Kidney (tissue), 13 donors: ENCODE measurements at regions not wholly inside any gene's neighbourhood (a gene's known extent, or its start where the extent isn't known, plus 50 kb on each side); places are given as distances from the start of the nearest gene placed in this dataset.
A peak's percentile ranks its signal among the peaks of the same experiment; 100 is the strongest.

Experiments used
- DNase-seq, 5 donors: peaks; one replicate each; pipeline ENCODE4 v3.0.0-alpha.2; 2013 to 2020
- FAIRE-seq: peaks from 2 replicates; lab custom pipeline; 2012; peaks lifted over from hg19 to GRCh38; lab: Jason Lieb, UNC
- H3K27ac ChIP-seq, 2 donors: one replicate each; pipeline ENCODE4 v1.7.0; 2013; ENCODE audit warnings: low read depth in 2 of 2, low read length in 2 of 2, inconsistent platforms in 1 of 2
- H3K27me3 ChIP-seq: one replicate; pipeline ENCODE4 v1.7.1; 2013; ENCODE audit warnings: low read length, inconsistent platforms; ENCODE audit not compliant: control insufficient read depth, insufficient read depth
- H3K36me3 ChIP-seq, 3 donors: one replicate each; pipeline versions ENCODE4 v1.7.0 to v1.7.1; 2013; ENCODE audit warnings: low read length in 3 of 3, control low read depth in 1 of 3, inconsistent platforms in 1 of 3; ENCODE audit not compliant: insufficient read depth in 3 of 3, control insufficient read depth in 2 of 3
- H3K4me1 ChIP-seq, 3 donors: one replicate each; pipeline versions ENCODE4 v1.7.0 to v1.7.1; 2013; ENCODE audit warnings: low read length in 3 of 3, inconsistent platforms in 1 of 3, low read depth in 1 of 3; ENCODE audit not compliant: control insufficient read depth in 2 of 3, insufficient read depth in 2 of 3
- H3K4me3 ChIP-seq, 3 donors: one replicate each; pipeline versions ENCODE4 v1.7.0 to v1.8.1; 2013; ENCODE audit warnings: low read length in 3 of 3, control low read depth in 1 of 3, inconsistent platforms in 1 of 3
- H3K9ac ChIP-seq, 3 donors: one replicate each; pipeline versions ENCODE4 v1.7.0 to v1.7.1; 2013; ENCODE audit warnings: low read length in 3 of 3, control low read depth in 1 of 3, inconsistent platforms in 1 of 3
- H3K9me3 ChIP-seq, 3 donors: one replicate each; pipeline versions ENCODE4 v1.7.0 to v1.7.1; 2013; ENCODE audit warnings: low read length in 3 of 3, control low read depth in 1 of 3, inconsistent platforms in 1 of 3; ENCODE audit not compliant: control insufficient read depth in 2 of 3, insufficient read depth in 1 of 3
- CTCF ChIP-seq: IDR thresholded peaks from 3 replicates; pipeline ENCODE4 v1.5.1; 2012; ENCODE audit warnings: mild to moderate bottlenecking, moderate library complexity, borderline replicate concordance; ENCODE audit not compliant: insufficient read depth; ENCODE audit errors: extremely low read depth
- intact Hi-C: fragments of 100-400 bp; cut with DNase I; formaldehyde crosslinking; loops from one replicate; pipeline ENCODE4 v1.11.1; 2022
- donor health status: control.
- donor health status: control.
- donor health status: control.
- donor health status: control.
- donor health status: control.
- donor health status: DM: yes; HTN: yes; CAD: no.
- donor health status: Normal renal cell carcinoma (clear cell type).

DNA sequence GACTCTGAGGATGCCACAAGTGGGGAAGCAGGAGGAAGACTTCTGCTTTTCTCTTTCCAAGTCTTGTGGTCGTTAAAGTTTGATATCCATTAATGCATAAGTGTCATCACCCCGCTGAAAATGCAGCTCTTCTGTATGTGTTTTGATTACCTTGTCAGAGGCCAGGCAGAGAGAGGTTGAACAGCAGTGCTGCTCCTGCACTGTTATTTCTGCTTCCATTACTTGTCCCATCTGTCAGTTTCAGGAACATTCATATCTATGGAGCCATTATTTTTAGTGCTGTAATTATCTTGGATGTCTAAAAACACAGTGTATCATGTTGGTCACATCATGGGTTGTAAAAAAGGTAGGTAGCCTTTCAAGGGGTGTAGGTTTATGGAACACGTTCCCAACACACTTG, 62.0 kb upstream of the ESX1 start:
- Histone ChIP-seq H3K27ac (no peak overlapping the region), H3K9ac (no peak overlapping the region), H3K27me3 (no peaks in the 10 kb centered on the region), H3K4me1 (no peaks in the 10 kb centered on the region), H3K9me3 (no peaks in the 10 kb centered on the region), H3K4me3 (no peak overlapping the region), H3K36me3 (no peaks in the 10 kb centered on the region)
- FAIRE-seq: no peak
- TF ChIP-seq CTCF: no peak
- no peak for DNase-seq
- intact Hi-C loops: no loop called here

- no peak for TF ChIP-seq CTCF
- no peaks in the 10 kb centered on the region for H3K27me3 ChIP-seq
Measured at GRCh38 chrX:104315555-104315954, 60.8 kb upstream of the ESX1 start.

GRCh38 chrX:104310657-104311254, 56.0 kb upstream of the ESX1 start:
- H3K4me3 ChIP-seq: no peak overlapping the region
- H3K27me3 ChIP-seq: no peaks in the 10 kb centered on the region
- H3K9ac ChIP-seq: no peak overlapping the region
- no peaks in the 10 kb centered on the region for H3K9me3 ChIP-seq
- DNase-seq: no peak
- no peak for FAIRE-seq
- no peak for TF ChIP-seq CTCF
- no peak overlapping the region for H3K27ac ChIP-seq
- intact Hi-C loops: no loop called here
- no peaks in the 10 kb centered on the region for H3K4me1 ChIP-seq
- no peaks in the 10 kb centered on the region for H3K36me3 ChIP-seq

More at GRCh38 chrX:104315555-104315954, 60.8 kb upstream of the ESX1 start:
- Histone ChIP-seq H3K9me3 (no peaks in the 10 kb centered on the region), H3K36me3 (no peaks in the 10 kb centered on the region), H3K9ac (no peak overlapping the region), H3K4me3 (no peak overlapping the region), H3K4me1 (no peaks in the 10 kb centered on the region), H3K27ac (no peak overlapping the region)
- no peak for DNase-seq
- intact Hi-C loops: no loop called here
- no peak for FAIRE-seq

DNA sequence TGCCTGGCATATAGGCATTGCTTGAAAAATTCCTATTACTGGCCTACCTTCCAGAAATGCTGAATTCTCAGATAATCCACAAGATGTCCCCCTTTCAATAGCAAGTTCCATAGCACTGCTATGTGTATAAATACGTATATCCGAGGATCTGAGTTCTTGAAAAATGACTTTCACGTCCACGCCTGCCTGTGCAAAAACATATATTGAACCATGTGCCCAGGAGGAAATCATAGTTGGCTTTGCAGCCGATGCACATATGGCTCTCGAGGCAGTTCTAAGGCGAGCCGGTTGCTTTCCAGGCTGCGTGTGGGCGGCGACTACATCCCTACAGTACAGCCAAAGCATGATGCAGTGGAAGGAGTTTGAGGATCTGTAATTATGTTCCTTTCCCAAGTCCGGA, 55.4 kb upstream of the ESX1 start:
- H3K27ac ChIP-seq: no peak overlapping the region
- peak overlapping the region in 1 of 3 donors; percentile 11 for H3K9ac ChIP-seq
- no peaks in the 10 kb centered on the region for H3K9me3 ChIP-seq
- no peaks in the 10 kb centered on the region for H3K4me1 ChIP-seq
- DNase-seq (peak in 3 of 5 donors; percentile 10 to 29 (median 13)), FAIRE-seq (no peak)
- peak overlapping the region; percentile 43 to 52 (median 43) for H3K4me3 ChIP-seq
- no peaks in the 10 kb centered on the region for H3K27me3 ChIP-seq
- intact Hi-C loops: no loop called here
- H3K36me3 ChIP-seq: no peaks in the 10 kb centered on the region
- peak; percentile 16 for TF ChIP-seq CTCF
